ENCODE measurements at regions not wholly inside any gene's neighbourhood (a gene's known extent, or its start where the extent isn't known, plus 50 kb on each side); places are given as distances from the start of the nearest gene placed in this dataset.
"Not testable (repeated sequence)": the region's sequence is repeated elsewhere in the genome, so short reads cannot be mapped to it uniquely, and the experiment has no call there.

- no peak for DNase-seq
Measured at GRCh38 chr4:135434936-135435335, 1233.3 kb upstream of the PABPC4L start.

GRCh38 chr4:135429528-135429927 is 1227.9 kb upstream of the PABPC4L start:
- no peak for DNase-seq

DNA sequence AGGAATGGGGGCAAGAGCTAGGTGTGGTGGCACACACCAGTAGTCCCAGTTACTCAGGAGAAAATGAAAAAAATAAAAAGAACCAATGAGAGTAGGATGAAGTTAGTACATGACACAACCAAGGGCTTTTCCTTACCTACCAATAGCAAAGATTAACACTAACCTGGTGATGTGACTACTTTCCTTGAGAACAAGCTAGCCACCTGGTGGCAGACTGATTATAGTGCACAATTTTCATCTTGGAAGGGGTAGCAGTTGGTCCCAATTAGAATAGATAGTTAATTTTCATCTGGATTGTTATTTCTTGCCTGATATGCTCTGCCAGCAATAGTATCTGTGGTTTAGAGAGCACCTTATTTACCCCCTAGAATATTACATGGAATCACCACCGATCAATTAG is 1216.8 kb upstream of the PABPC4L start:
- no peak for DNase-seq

- no peak for DNase-seq
Measured at GRCh38 chr4:135412213-135412612, 1210.6 kb upstream of the PABPC4L start.

DNA sequence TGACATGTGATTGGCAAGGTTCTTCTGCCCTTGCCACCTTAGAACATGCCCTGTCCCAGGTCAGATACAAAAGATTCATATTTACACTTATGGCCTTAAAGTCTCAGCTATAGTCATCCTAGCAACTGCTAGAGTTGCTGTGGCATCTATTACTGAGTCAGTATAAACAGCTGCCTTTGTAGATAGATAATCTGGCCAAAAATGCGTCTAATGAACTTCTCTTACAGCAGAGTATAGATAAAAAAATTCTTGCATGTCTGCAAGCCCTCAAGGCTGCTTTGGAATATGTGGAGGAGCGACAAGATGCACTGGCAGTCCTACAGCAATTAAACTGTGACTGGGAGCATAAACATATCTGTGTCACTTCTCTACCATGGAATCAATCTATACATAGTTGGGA is 1209.7 kb upstream of the PABPC4L start:
- no peak for DNase-seq

- DNase-seq, result not testable (repeated sequence)
Measured at GRCh38 chr4:135409261-135409660, 1207.7 kb upstream of the PABPC4L start.

- DNase-seq, result no peak
Measured at GRCh38 chr4:135408109-135408508, 1206.5 kb upstream of the PABPC4L start.

- DNase-seq, result not testable (repeated sequence)
Measured at GRCh38 chr4:135406597-135406996, 1205.0 kb upstream of the PABPC4L start.

GRCh38 chr4:135385830-135386581 is 1184.4 kb upstream of the PABPC4L start:
- DNase-seq, result no peak

DNA sequence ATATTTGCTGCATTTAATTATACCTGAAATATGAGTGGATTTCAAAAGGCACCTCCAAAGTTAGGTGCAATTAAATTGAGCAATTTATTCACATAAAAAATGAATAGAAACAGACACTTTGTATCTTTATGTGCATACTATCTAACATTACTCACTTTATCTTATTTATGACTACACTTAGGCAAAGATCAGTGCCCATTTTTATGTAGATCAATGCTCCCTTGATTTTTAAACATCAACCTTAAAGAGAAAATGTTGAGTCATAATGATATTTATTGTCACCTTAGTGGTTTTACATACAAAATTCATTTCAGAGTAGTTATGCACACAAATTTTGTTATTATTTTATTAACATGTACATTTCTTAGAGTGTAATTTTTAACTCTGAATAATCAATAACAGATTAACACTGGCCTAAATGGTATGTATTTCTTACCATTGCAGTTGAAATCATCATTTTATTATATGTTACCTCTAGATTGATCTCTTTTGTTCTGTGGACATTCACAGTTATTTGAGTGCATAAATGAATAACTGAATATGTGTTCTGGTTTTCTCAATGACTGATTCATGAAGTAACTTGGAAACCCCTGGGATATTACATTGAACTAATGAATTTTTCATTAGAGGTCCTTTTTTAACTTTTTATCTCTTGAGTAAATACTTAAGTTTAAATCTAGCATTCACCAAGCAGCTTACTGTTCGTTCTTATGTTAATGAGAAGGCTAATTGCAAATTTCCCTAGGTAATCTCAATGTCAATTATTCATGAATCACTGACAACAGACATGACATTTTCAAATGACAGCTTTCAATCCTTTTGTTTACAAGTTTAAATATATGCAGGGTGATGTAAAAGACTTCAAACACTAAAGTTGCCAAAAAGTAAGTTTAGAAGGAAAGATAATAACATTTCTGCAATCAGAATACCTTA is 1182.0 kb upstream of the PABPC4L start:
- no peak for DNase-seq

DNA sequence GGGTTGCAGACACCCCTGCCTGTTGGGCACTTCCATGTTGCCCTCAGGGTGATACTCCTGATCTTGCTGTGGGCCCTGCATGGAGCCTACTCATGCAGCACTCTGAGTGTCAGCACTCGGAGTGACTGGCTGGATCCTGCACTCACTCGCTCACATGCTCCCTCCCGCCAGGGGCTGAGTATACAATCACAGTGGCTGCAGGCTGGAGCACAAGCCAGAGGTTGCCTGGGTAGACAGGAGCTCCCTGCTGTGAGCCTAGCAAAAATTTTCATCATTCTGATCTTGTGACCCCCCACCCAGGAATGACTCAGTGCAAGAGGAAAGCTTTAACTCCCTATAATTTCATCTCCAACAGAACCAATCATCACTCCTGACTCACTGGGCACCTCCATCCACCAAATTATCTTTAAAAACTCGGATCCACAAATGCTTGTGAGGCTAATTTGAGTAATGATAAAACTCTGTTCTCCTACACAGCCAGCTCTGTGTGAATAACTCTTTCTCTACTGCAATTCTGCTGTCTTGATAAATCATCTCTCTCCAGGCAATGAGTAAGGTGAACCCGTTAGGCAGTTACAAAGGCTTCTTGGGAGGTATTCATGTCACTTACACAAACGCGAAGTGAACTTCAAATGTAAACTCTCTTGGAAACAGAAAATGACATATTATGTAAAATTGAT is 1180.8 kb upstream of the PABPC4L start:
- DNase-seq, result no peak

DNA sequence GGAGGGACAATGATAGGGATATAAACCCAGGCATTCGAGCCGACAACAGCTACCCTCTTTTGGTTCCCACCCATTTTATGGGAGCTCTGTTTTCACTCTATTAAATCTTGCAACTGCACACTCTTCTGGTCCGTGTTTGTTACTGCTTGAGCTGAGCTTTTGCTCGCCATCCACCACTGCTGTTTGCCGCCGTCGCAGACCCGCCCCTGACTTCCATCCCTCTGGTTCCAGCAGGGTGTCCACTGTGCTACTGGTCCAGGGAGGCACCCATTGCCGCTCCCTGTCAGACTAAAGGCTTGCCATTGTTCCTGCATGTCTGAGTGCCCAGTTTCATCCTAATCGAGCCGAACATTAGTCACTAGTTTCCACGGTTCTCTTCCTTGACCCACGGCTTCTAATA is 1170.5 kb upstream of the PABPC4L start:
- no peak for DNase-seq

DNA sequence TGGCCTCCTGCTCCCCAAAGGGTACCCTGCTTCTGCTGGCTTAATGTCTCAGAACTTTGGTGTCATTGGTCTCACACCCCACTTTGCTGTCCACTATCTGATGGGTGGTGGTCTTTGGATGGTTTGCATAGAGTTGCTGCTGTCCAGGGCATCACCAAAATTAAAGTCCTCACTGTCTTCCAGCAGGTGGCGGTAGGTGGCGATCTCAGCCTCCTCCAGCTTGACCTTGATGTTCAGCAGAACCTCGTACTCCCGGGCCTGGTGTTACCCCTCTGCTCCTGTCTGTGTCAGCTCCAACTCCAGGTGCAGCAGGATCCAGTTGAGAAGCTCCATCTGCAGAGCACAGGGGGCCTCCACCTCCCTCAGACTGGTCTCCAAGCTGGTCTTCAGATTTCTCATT is 1169.5 kb upstream of the PABPC4L start:
- no peak for DNase-seq

DNA sequence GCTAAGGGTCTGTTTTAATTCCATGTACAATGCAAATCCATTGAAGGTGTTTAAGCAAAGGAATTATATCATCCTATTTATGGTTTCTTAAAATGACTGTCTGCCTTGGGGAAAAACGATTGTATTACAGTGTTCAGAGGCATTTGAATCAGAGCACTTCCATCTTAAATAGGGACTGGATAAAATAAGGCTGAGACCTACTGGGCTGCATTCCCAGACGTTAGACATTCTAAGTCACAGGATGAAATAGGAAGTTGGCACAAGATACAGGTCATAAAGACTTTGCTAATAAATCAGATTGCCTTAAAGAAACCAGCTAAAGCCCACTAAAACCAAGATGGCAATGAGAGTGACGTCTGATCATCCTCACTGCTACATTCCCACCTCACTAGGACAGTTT is 1167.2 kb upstream of the PABPC4L start:
- no peak for DNase-seq

GRCh38 chr4:135365065-135365464 is 1163.5 kb upstream of the PABPC4L start:
- no peak for DNase-seq

- DNase-seq, result no peak
Measured at GRCh38 chr4:135359128-135359527, 1157.5 kb upstream of the PABPC4L start.

GRCh38 chr4:135357091-135357490 is 1155.5 kb upstream of the PABPC4L start:
- DNase-seq, result no peak

GRCh38 chr4:135354876-135355275 is 1153.3 kb upstream of the PABPC4L start:
- no peak for DNase-seq

- DNase-seq, result no peak
Measured at GRCh38 chr4:135353008-135353407, 1151.4 kb upstream of the PABPC4L start.

DNA sequence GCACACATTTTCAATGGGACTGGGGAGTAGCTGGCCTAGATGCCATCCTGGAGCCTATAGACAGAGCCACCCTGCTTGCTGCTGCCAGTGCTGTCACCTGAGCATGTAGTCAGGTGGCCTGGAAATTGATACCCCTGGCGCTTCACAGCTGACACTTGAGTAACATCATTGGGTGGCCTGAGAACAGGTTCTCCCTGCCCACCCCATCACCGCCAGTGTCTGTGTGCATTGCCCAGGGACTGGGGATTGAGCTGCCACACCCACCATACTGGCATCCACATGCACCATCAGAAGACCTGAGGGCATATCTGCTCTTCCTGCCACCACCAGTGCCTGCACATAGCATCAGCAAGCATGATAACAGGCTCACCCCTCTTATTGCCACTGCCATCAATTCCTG is 1142.9 kb upstream of the PABPC4L start:
- DNase-seq, result no peak

GRCh38 chr4:135338181-135338580 is 1136.6 kb upstream of the PABPC4L start:
- no peak for DNase-seq

DNA sequence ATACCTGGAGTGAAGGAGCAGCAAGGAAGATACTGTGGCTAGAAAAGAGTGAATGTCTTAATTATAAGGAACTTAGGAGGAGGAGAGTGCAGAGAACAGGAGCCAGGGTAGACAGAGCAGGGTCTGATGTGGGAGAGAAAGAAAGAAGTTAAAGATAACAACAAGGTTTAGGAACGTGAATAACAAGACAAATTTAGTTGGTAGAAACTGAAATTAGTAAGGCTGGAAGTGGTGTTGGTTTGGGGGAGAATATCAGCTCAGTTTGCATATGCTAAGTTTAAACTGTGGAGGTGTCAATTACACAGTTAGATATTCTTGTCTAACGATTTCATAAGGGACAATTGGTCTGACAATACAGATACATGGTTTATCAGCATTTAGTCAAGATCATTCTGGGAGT is 1123.7 kb upstream of the PABPC4L start:
- no peak for DNase-seq

DNA sequence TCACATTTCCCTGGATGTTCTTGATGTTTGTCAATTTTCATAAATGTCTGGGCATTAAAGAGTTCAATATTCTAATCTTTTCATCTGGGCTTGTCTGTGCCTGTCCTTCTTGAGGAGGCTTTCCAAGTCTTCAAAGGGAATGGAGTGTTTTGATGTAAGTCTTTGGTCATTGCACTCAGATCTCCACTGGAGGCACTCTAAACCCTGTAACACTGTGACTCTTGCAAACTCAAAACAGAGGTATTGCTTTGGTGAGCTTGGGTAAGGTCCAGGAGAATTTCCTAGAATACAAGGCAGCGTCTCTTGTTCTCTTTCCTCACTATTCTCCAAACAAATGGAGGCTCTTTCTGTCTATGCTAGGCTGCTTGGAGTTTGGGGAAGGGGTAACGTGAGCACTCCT is 1118.1 kb upstream of the PABPC4L start:
- DNase-seq, result no peak
